T47D (cell line): ENCODE measurements at regions not wholly inside any gene's neighbourhood (a gene's known extent, or its start where the extent isn't known, plus 50 kb on each side); places are given as distances from the start of the nearest gene placed in this dataset.

Experiments used
- DNase-seq, 2 experiments: peaks; one replicate each; pipeline versions ENCODE4 v3.0.0 to v3.0.0-alpha.2; 2011 to 2012; ENCODE audit warnings: low read depth in 1 of 2, low spot score in 1 of 2
- JUND ChIP-seq: IDR thresholded peaks from 2 replicates; pipeline ENCODE4 v1.6.1; 2012; ENCODE audit warnings: low read depth
- in situ Hi-C: cut with HindIII; loops from 2 replicates; pipeline ENCODE4 v1.10.0; 2016; ENCODE audit warnings: low sequenced_read_pairs, low pct_unique_long_range_greater_than_20kb

DNA sequence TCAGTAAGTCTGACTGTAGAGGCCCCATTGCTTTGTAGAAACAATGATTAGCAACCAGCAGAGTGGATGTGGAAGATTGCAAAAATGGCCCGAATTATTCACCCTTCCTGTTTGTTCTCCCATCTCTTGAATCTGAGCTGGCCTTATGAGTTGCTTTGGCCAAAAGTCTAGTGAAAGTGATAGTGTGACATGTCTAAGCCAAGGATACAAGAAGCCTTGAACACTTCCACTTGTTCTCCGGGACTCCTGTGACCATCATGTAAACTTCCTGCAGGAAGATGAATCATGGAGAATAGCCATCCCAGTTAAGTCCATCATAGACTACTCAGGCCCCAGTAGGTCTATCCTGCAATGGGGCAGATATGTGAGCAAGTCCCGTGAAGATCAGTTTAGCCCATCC lies 252.0 kb upstream of the JAG1 start:
- no peak for TF ChIP-seq JUND
- in situ Hi-C loops, result no loop called here
- DNase-seq, result no peak

DNA sequence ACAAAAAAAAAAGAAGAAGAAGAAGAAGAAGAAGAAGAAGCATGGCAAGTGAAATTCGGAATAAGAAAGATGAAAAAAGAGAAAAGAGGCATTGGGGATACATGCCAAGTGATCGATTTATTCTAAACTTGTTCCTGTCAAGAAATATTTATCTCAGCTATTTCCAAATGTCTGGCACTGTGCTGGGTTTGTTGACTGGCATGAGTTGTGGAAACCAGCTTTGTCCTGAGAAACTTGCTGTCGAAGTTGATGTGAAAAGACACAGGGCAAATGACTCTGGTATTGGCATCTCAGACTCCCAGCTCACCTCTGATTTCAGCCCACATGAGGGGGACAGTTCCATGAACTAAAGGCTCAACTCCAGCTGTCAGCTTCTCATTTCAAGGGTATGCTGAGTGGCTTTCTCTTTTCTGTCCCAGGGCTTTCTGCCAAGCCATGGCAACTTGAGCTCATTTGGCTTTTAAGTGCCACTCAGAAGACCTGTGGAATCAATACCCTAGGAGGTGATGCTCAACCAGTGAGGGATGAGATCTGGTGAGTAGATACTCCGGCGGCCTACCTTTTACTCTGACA lies 253.3 kb upstream of the JAG1 start:
- in situ Hi-C loops, result no loop called here
- TF ChIP-seq JUND, result no peak
- DNase-seq, result no peak

DNA sequence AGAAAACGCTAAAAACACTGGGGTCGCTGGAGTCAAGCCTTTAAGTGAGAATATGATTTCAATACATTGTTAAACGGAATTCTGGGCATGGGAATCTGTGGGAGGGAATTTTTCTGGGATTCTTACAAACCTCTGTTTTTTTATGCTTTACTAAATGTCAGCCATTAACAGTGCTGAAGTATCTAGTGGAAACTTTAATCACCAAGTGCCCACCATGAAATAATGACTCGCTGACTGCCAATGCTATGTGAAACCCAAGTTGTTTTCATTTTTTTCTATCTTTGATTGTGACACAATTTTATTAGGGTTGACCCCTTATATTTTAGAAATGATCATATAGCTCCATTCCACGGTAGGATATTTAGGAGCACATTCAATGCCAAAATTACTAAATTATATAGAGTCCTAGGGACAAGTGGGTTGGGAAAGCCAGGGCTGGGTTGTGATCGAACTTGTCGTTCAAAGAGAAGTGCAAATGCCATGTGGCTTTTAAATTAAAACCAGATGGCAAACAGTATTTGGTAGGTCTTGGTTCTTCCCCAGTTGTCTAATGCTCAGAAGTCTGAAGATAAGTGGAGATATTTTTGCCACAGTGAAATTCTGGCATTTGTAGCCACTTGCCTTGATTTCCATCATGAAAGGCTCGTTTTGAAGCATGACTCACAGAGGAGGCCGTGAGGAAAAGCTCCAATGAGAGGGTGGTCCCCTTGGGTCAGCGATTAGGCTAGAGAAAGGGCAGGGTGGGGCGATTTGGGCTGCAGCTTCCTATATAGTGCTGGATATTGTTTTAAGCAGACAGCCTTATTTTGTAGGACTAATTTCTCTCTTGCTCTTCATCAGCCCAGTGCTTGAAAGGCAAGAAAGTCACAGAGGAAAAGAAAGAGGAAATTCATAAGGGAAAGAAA lies 254.4 kb upstream of the JAG1 start:
- no peak for DNase-seq
- in situ Hi-C loops, result no loop called here
- no peak for TF ChIP-seq JUND

DNA sequence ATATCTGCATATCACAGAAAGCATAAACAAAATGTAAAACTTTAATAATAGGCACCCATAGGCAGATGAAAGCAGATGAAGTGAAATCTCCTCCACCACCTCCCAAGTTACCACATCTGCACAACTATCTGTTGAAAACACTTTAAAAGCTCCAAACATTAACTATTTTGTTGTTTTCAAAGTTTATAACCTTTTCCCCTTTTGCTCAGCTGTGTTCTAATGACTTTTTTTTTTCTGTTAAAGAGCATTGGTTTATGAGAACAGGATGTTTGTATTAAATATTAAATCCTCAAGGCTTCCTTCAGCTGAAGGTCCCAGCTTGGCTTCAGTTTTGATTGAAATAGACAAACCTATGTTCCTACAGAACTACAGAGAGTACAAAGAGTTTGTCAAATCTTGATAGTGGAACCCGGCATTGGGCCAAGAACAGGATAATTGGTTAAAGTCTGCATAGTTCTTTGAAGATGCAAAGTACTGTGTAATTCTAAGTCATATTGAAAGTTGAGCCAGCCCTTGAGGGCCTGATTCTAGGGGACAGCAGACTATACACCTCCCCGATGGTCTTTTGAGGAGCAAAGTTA lies 255.1 kb upstream of the JAG1 start:
- no peak for DNase-seq
- no peak for TF ChIP-seq JUND
- in situ Hi-C loops, result no loop called here

DNA sequence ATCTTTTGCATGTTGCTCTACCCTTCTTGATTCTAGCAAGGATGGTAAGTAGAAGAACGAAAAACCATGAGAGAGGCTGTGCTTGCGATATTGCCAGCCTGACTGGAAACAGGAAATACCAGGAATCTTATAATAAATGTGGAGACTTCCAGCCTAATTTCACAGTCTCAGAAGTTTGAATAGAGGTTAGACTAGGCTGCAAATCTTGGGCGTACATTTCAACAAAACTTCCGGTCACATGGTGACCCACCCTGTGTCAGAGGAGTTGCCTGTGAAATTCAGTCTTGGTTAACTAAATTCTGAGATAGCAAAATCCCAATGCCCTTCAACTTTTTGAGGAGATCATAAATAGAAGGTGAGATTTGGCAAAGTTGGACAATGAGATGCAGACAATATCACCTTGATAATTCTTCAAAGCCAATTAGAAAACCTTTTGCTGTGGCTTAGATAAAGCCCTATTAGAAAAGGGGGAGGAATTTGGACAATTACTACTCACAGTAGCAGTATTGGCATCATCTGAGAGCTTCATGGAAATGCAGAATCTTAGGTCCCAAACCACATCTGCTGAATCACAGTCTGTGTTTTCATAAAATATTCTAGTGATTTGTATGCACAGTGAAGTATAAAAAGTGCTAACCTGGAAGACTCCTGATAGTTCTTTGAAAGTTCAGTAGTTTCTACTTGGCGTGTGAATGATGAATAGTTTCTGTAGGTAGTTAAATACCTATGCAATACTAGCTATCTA lies 262.0 kb upstream of the JAG1 start:
- no peak for TF ChIP-seq JUND
- no peak for DNase-seq
- in situ Hi-C loops, result no loop called here

DNA sequence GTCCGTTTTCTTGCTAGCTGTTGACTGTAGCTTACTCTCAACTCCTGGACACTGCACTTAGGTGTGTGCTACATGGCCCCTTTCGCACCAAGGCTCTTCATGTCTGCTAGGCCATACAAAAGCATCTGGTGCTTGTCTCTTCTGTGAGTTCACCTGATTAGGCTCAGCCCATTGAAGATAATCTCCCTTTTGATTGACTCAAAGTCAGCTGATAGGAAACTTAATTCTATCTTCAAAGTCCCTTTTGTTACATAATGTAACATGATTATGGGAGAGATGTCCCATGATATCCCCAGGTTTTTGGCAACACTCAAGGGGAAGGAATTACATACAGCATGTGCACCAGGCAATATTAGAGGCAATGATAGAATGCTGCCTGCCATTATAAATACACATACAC lies 263.0 kb upstream of the JAG1 start:
- no peak for DNase-seq
- in situ Hi-C loops, result no loop called here
- TF ChIP-seq JUND, result no peak

DNA sequence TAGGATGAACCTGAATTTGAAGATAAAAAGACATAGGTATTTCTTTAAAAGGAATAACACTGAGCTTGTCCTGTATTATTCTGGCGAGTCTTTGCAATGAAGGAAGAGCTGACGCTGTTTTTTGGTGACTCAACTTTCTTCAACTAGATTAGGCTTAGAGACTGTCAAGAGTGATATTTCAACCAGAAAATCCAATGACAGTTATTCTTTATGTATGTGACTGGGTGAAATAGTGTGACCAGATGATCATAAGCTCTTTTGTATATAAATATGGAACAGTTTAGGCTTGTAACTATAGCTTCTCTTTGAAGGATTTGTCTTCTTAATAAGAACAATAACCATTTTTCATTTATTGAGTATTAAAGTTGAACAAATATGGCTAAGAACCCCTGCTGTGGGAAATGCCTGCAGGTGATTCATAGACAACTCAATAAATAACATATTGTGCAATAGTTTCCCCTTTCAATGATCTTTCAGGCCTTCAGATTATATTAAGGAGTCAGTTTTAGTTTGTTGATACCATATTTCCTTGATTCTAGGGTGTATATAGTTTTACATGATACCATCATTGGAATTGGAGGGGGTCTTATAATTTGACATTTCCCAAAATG lies 265.6 kb upstream of the JAG1 start:
- in situ Hi-C loops, result no loop called here
- no peak for DNase-seq
- TF ChIP-seq JUND, result no peak

DNA sequence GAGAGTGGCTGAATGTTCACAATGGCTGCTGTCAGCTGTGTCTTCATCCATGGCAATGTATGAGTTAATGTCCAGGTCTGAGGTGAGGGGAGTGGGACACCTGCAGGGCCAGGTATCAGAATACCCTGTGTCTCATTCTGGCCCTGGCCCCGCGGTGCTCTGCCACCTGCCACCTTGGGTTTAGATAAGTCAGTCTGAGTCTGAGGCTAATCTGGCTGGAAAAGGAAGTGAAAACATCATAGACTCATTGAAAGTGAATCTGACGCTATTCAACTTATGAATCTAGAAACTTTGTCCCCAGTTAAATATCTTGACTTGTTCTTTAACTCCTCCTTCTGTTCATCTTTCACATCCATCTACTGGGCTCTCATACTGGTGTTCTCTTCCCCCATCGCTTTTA lies 267.1 kb upstream of the JAG1 start:
- in situ Hi-C loops, result no loop called here
- TF ChIP-seq JUND, result no peak
- DNase-seq, result no peak

DNA sequence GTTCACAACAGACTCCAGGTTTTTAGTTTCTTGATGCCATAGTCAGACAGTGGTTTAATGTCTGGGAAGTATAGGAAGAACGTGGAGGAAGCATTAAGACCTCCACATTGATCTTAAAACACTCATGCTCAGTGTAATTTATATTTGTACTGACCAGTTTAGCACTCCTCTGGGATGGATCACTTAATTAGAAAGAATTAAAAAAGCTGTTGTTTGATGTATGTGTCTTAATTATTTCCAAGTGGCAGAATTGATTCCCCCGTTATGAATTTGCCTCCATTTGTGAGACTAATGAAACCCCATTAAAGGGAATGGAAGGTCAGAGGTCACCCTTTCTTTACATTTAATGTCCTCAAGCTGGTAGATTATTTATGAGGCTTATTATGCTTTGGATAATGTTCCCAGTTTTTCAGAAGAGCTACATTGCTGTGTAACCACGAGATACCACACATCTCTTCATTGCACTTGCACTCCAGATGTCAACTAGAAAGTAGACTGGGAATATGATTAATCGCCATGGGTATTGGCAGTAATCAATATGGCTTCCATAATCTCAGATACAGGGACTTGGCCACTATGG lies 270.0 kb upstream of the JAG1 start:
- DNase-seq, result no peak
- TF ChIP-seq JUND, result no peak
- in situ Hi-C loops, result no loop called here

DNA sequence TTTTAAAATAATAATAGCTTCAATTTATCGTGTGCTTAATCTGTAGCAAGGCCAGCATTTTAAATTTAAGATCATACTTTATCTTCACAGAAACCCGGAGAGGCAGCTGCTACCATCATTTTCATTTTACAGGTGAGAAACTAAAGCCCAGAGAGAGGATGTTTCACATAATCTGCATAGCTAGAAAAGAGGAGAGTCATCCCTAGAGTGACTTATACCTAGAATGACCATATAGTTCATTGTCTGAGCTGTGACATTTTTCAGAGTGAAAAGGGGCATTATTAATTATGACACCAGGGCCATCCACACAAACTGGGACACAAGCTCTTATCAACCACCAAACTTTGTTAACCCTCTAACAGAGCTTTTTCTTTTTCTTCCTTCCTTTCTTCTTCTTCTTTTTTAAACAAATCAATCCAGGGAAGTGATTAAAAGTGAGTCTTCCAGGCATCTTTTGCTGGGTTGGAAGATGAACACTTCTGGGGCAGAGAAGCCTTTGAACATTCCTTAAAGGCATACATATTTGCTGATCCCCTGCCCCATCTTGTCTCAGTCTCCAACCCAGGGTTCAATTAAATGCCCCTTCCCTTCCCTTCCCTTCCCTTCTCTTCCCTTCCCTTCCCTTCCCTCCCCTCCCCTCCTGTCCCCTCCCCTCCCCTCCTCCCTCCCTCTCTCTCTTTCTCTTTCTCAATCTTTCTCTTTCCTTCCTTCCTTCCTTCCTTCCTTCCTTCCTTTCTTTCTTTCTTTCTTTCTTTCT lies 272.5 kb upstream of the JAG1 start:
- no peak for DNase-seq
- in situ Hi-C loops, result no loop called here
- no peak for TF ChIP-seq JUND

DNA sequence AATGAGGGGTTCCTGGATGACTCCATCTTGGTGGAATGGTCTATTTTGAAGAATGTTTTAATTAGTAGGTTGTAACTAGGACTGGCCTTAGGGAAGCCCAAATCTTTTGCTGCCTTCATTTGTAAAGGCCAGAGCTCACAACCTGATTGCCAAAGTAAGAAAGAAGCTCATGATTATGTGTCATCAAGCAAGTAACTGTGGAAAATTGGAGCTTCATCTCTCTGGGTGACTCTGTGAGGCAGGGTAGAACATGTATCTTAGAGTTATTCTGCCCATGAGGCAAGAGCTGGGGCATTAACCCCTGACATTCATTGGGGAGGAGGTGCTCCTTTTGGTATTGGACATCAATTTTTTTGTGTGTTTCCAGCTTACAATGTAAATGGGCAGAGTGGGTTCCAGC lies 273.9 kb upstream of the JAG1 start:
- DNase-seq, result no peak
- in situ Hi-C loops, result no loop called here
- no peak for TF ChIP-seq JUND
